GM12878 (cell line): ENCODE measurements at regions not wholly inside any gene's neighbourhood (a gene's known extent, or its start where the extent isn't known, plus 50 kb on each side); places are given as distances from the start of the nearest gene placed in this dataset.

Experiments
- ATAC-seq: fragments of 200-7000 bp; cut with Tn5 transposase; 3 replicates; pipeline ENCODE4 v1.9.1; 2020; ENCODE audit warnings: mild to moderate bottlenecking, moderate library complexity
- BruUV-seq: library from RNA; stranded (reverse); fragments of 400-500 nt; replicated peaks from 2 replicates; lab custom pipeline; 2021; lab: Mats Ljungman, UMichigan
- CTCF ChIA-PET: fragments of 300-600 bp; sonication (Branson Sonifier 250); formaldehyde crosslinking; extraction: SDS; loops from one replicate; lab custom pipeline; 2021; ENCODE audit warnings: inconsistent platforms; lab: Yijun Ruan, JAX
- POLR2A ChIA-PET: fragments of 350-600 bp; formaldehyde crosslinking; extraction: SDS; loops from one replicate; lab custom pipeline; 2021; ENCODE audit warnings: inconsistent platforms; lab: Charles Lee
- RAD21 ChIA-PET: fragments of 300-600 bp; sonication (Branson Sonifier 250); formaldehyde crosslinking; loops from one replicate; lab custom pipeline; 2023; ENCODE audit warnings: antibody characterized with exemption; ENCODE audit not compliant: unreplicated experiment; lab: Charles Lee
- SMC1A ChIA-PET: fragments of 300-600 bp; sonication (Branson Sonifier 250); formaldehyde crosslinking; loops from one replicate; lab custom pipeline; 2023; ENCODE audit not compliant: unreplicated experiment, uncharacterized antibody; lab: Charles Lee
- DNase-seq: peaks from one replicate; pipeline ENCODE4 v3.0.0-alpha.2; 2011; ENCODE audit warnings: low read depth, low spot score
- FAIRE-seq: peaks from 3 replicates; lab custom pipeline; 2011; peaks lifted over from hg19 to GRCh38; lab: Jason Lieb, UNC
- H2AFZ ChIP-seq: 2 replicates; pipeline ENCODE4 v1.6.0; 2011; ENCODE audit warnings: low read depth, low read length, control low read depth; ENCODE audit not compliant: control insufficient read depth
- H3K27ac ChIP-seq: 2 replicates; pipeline ENCODE4 v1.5.1; 2011; ENCODE audit warnings: control low read depth; ENCODE audit not compliant: control insufficient read depth, insufficient read depth
- H3K27me3 ChIP-seq, 2 experiments: replicated peaks in 1 of 2; 2 replicates each; pipeline versions ENCODE4 v1.6.0 to v1.6.1; 2011; ENCODE audit warnings: low read length in 1 of 2; ENCODE audit not compliant: control insufficient read depth in 2 of 2, insufficient read depth in 2 of 2
- H3K36me3 ChIP-seq, 2 experiments: 2 replicates each; pipeline ENCODE4 v1.5.1; 2011; ENCODE audit warnings: low read length in 1 of 2; ENCODE audit not compliant: control insufficient read depth in 2 of 2, insufficient read depth in 2 of 2
- H3K4me1 ChIP-seq: 2 replicates; pipeline ENCODE4 v1.6.1; 2011; ENCODE audit warnings: mild to moderate bottlenecking, low read length, moderate library complexity, mixed read lengths; ENCODE audit not compliant: control insufficient read depth, insufficient read depth
- H3K4me2 ChIP-seq: 2 replicates; pipeline ENCODE4 v1.6.0; 2011; ENCODE audit warnings: control low read depth; ENCODE audit not compliant: control insufficient read depth, insufficient read depth
- H3K4me3 ChIP-seq: fragments of 200-600 bp; sonication (generic); 2 replicates; pipeline ENCODE4 v1.5.1; 2016
- H3K79me2 ChIP-seq: 2 replicates; pipeline ENCODE4 v1.6.0; 2011; ENCODE audit warnings: low read length; ENCODE audit not compliant: control insufficient read depth, insufficient read depth
- H3K9ac ChIP-seq: 2 replicates; pipeline ENCODE4 v1.8.0; 2011; ENCODE audit warnings: low read length, control low read depth, mixed read lengths; ENCODE audit not compliant: control insufficient read depth, insufficient read depth
- H3K9me3 ChIP-seq: replicated peaks from 3 replicates; pipeline ENCODE4 v1.5.1; 2011; ENCODE audit warnings: mild to moderate bottlenecking, low read length; ENCODE audit not compliant: control insufficient read depth, insufficient read depth
- H4K20me1 ChIP-seq: 2 replicates; pipeline ENCODE4 v1.6.0; 2011; ENCODE audit not compliant: control insufficient read depth, insufficient read depth
- BCL3 ChIP-seq: IDR thresholded peaks from 2 replicates; pipeline ENCODE4 v1.6.1; 2011; ENCODE audit warnings: borderline replicate concordance, low read depth, mild to moderate bottlenecking, moderate library complexity, low read length; ENCODE audit not compliant: insufficient read depth, poor library complexity, severe bottlenecking
- CBX5 ChIP-seq: sonication (generic); IDR thresholded peaks from 2 replicates; pipeline ENCODE4 v1.6.1; 2016; ENCODE audit warnings: low read depth, moderate library complexity, mild to moderate bottlenecking, inconsistent platforms
- CEBPB ChIP-seq, 2 experiments: fragments of 150-350 bp in 1 of 2; IDR thresholded peaks; 2 replicates each; pipeline ENCODE4 v1.6.1; 2012 to 2014; ENCODE audit warnings: low read depth in 2 of 2, low read length in 2 of 2, borderline replicate concordance in 1 of 2, inconsistent platforms in 1 of 2
- CHD2 ChIP-seq: IDR thresholded peaks from 2 replicates; pipeline ENCODE4 v1.6.1; 2011; ENCODE audit warnings: low read depth, low read length, improper control_type of control experiment, borderline replicate concordance
- EED ChIP-seq: sonication (generic); IDR thresholded peaks from 2 replicates; pipeline ENCODE4 v1.6.1; 2016; ENCODE audit warnings: antibody characterized with exemption, low read depth
- FOXM1 ChIP-seq: IDR thresholded peaks from 2 replicates; pipeline ENCODE4 v1.6.1; 2012; ENCODE audit warnings: low read depth, mild to moderate bottlenecking, inconsistent platforms, low read length, moderate library complexity
- IRF3 ChIP-seq: fragments of 450-650 bp; IDR thresholded peaks from 2 replicates; pipeline ENCODE4 v1.6.1; 2014; ENCODE audit warnings: mild to moderate bottlenecking
- NBN ChIP-seq: fragments of 450-650 bp; IDR thresholded peaks from 2 replicates; pipeline ENCODE4 v1.6.1; 2016
- NFIC ChIP-seq: IDR thresholded peaks from 2 replicates; pipeline ENCODE4 v1.6.1; 2012; ENCODE audit warnings: low read depth, mild to moderate bottlenecking, inconsistent platforms, low read length, moderate library complexity
- NR2F1 ChIP-seq: fragments of 450-650 bp; conservative IDR thresholded peaks from 2 replicates; pipeline ENCODE4 v1.6.1; 2017; ENCODE audit warnings: mild to moderate bottlenecking
- PML ChIP-seq: IDR thresholded peaks from 2 replicates; pipeline ENCODE4 v1.6.1; 2012; ENCODE audit warnings: low read length, inconsistent platforms
- RAD21 ChIP-seq: IDR thresholded peaks from 2 replicates; pipeline ENCODE4 v1.6.1; 2011; ENCODE audit warnings: mild to moderate bottlenecking, low read depth, low read length, moderate library complexity; ENCODE audit not compliant: insufficient read depth
- REST ChIP-seq: IDR thresholded peaks from 2 replicates; pipeline ENCODE4 v1.6.1; 2012; ENCODE audit warnings: mild to moderate bottlenecking, low read depth, low read length
- SMC3 ChIP-seq: IDR thresholded peaks from 2 replicates; pipeline ENCODE4 v1.6.1; 2011; ENCODE audit warnings: low read length, improper control_type of control experiment, borderline replicate concordance
- TCF3 ChIP-seq: IDR thresholded peaks from 2 replicates; pipeline ENCODE4 v1.6.1; 2012; ENCODE audit warnings: low read depth, mild to moderate bottlenecking, low read length, borderline replicate concordance; ENCODE audit not compliant: insufficient read depth
- YY1 ChIP-seq: IDR thresholded peaks from 2 replicates; pipeline ENCODE4 v1.6.1; 2011; ENCODE audit warnings: low read depth, mild to moderate bottlenecking, low read length
- ZBED1 ChIP-seq: IDR thresholded peaks from 2 replicates; pipeline ENCODE4 v1.6.1; 2016; ENCODE audit warnings: borderline replicate concordance
- WGBS: methylation state at CpG from one replicate; pipeline ENCODE4 v1.1.6; 2016; ENCODE audit warnings: low lambda C conversion rate; ENCODE audit not compliant: insufficient replicate concordance, insufficient coverage; ENCODE audit errors: missing lambda C conversion rate; 5-methylcytosine and 5-hydroxymethylcytosine counted together
- in situ Hi-C: fragments of 300-500 bp; cut with MboI; formaldehyde crosslinking; loops from 9 replicates; pipeline ENCODE4 v1.14.3; 2018; ENCODE audit warnings: mixed read lengths
- intact Hi-C: fragments of 100-400 bp; cut with micrococcal nuclease; formaldehyde crosslinking; loops from one replicate; pipeline ENCODE4 v1.14.2; 2022; ENCODE audit not compliant: unreplicated experiment
- TF ChIP-seq, protein P1 (sequence below): fragments of 450-650 bp; conservative IDR thresholded peaks from 2 replicates; pipeline ENCODE4 v1.6.1; 2017; ENCODE audit warnings: mild to moderate bottlenecking, moderate library complexity

DNA sequence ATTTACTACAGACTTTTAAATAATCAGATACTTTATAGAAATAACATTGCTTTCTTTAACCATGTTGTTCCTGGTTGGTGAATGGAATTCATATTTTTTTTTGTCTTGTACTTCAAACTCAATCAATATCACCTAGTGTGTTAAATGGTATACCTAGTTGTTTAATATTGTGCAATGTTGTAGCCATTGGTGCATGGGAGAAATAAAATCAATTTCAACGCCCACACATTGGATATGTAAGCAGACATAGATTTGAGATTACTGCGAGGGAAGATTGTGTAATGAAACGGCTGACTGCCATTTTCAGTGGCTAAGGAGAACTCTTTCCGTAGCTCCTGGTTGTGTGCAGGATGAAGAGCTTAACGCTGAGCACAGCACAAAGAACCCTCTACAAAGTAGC lies 626.1 kb downstream of the TMEM182 start:
- CTCF ChIA-PET, result no interaction called here
- Histone ChIP-seq H3K4me1 (no peaks in the 10 kb centered on the region), H3K9ac (no peak overlapping the region), H3K79me2 (no peaks in the 10 kb centered on the region), H3K4me3 (no peak overlapping the region), H3K27ac (no peak overlapping the region), H2AFZ (no peak overlapping the region), H3K27me3 (no peaks in the 10 kb centered on the region), H3K4me2 (no peak overlapping the region), H4K20me1 (no peaks in the 10 kb centered on the region), H3K9me3 (no peaks in the 10 kb centered on the region), H3K36me3 (no peaks in the 10 kb centered on the region)
- intact Hi-C loops (no loop called here), in situ Hi-C loops (no loop called here)
- no peak for DNase-seq
- 39% methylated on average over 5 of the region's 5 CpGs for WGBS
- no peak for ATAC-seq
- no peak for FAIRE-seq
- SMC1A ChIA-PET, result interaction anchor here (1.1 kb wide), 1 partner anchor 16 kb away, joined by 3 read pairs; no protein-coding TSS in a partner anchor
- POLR2A ChIA-PET, result no interaction called here
- BruUV-seq, result no TSS peak
- RAD21 ChIA-PET, result no interaction called here
- TF ChIP-seq ZBED1 (no peak), EED (no peak), BCL3 (no peak), NR2F1 (no peak), CBX5 (no peak), CEBPB (IDR thresholded peaks at IDR 0.05; ENCODE audit: borderline replicate concordance in 1 of 2, low read depth in 2 of 2, low read length in 2 of 2) (no peak), NFIC (no peak), TCF3 (no peak), YY1 (no peak), IRF3 (no peak), PML (no peak), RAD21 (no peak), CHD2 (no peak), FOXM1 (no peak), NBN (no peak), REST (no peak), SMC3 (no peak)
- TF ChIP-seq, protein P1, sequence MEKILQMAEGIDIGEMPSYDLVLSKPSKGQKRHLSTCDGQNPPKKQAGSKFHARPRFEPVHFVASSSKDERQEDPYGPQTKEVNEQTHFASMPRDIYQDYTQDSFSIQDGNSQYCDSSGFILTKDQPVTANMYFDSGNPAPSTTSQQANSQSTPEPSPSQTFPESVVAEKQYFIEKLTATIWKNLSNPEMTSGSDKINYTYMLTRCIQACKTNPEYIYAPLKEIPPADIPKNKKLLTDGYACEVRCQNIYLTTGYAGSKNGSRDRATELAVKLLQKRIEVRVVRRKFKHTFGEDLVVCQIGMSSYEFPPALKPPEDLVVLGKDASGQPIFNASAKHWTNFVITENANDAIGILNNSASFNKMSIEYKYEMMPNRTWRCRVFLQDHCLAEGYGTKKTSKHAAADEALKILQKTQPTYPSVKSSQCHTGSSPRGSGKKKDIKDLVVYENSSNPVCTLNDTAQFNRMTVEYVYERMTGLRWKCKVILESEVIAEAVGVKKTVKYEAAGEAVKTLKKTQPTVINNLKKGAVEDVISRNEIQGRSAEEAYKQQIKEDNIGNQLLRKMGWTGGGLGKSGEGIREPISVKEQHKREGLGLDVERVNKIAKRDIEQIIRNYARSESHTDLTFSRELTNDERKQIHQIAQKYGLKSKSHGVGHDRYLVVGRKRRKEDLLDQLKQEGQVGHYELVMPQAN, result no peak
